ENCODE measurements at regions not wholly inside any gene's neighbourhood (a gene's known extent, or its start where the extent isn't known, plus 50 kb on each side); places are given as distances from the start of the nearest gene placed in this dataset.

DNA sequence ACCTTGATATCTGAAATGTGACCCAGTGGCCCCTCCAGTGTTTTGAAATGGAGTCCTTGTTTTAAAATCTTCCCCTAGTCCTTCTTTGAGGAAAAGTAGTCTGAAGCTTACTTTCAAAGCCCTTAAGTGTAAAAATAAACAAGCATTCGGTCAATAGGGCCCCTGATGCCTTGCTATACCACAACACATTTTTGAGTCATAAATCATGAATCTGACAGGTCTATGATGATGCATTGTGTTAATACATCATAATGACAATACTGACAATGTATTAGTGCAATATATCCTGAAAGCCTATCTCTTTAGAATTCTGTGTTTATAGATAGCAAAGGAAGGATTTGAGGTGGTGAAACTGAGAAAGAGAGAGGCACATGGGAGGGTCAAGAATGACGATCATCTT, 464.2 kb downstream of the MEIS1 start:
- Histone ChIP-seq H2AFZ (ENCODE audit: low read depth, low read length) (no peak overlapping the region), H3K79me2 (ENCODE audit: control insufficient read depth, insufficient read depth, low read length) (no peaks in the 10 kb centered on the region), H3K36me3 (ENCODE audit: control insufficient read depth in 2 of 2, extremely low read depth in 1 of 2, insufficient read depth in 2 of 2, low read length in 2 of 2) (no peaks in the 10 kb centered on the region), H3K4me3 (replicated peaks in 1 of 3; ENCODE audit: insufficient read depth in 1 of 3, low read depth in 1 of 3, low read length in 3 of 3) (no peak overlapping the region), H3K27ac (ENCODE audit: insufficient read depth, low read depth, low read length) (no peak overlapping the region), H3K4me1 (ENCODE audit: control insufficient read depth, extremely low read depth, insufficient read depth, low read length) (no peaks in the 10 kb centered on the region), H3K27me3 (ENCODE audit: control insufficient read depth in 2 of 2, insufficient read depth in 2 of 2, low read length in 2 of 2) (no peaks in the 10 kb centered on the region), H3K9me1 (replicated peaks; ENCODE audit: control insufficient read depth, extremely low read depth, insufficient read depth, low read length) (no peaks in the 10 kb centered on the region), H4K20me1 (replicated peaks; ENCODE audit: control insufficient read depth, extremely low read depth, insufficient read depth, low read length) (no peaks in the 10 kb centered on the region), H3K9ac (replicated peaks; ENCODE audit: extremely low read depth, insufficient read depth, low read length) (no peak overlapping the region), H3K9me3 (replicated peaks; ENCODE audit: control insufficient read depth, insufficient read depth, low read length) (no peaks in the 10 kb centered on the region), H3K4me2 (ENCODE audit: insufficient read depth, low read length) (no peak overlapping the region)
- BruUV-seq (replicated peaks) = no TSS peak
- ChIA-PET POLR2A (no interaction called here), CTCF (no interaction called here)
- TF ChIP-seq FOS (IDR thresholded peaks at IDR 0.05; ENCODE audit: borderline replicate concordance, insufficient read depth, low read length) (no peak), POLR2A (IDR thresholded peaks at IDR 0.05; ENCODE audit: low read depth, low read length) (no peak)
- TF ChIP-seq, protein P1, sequence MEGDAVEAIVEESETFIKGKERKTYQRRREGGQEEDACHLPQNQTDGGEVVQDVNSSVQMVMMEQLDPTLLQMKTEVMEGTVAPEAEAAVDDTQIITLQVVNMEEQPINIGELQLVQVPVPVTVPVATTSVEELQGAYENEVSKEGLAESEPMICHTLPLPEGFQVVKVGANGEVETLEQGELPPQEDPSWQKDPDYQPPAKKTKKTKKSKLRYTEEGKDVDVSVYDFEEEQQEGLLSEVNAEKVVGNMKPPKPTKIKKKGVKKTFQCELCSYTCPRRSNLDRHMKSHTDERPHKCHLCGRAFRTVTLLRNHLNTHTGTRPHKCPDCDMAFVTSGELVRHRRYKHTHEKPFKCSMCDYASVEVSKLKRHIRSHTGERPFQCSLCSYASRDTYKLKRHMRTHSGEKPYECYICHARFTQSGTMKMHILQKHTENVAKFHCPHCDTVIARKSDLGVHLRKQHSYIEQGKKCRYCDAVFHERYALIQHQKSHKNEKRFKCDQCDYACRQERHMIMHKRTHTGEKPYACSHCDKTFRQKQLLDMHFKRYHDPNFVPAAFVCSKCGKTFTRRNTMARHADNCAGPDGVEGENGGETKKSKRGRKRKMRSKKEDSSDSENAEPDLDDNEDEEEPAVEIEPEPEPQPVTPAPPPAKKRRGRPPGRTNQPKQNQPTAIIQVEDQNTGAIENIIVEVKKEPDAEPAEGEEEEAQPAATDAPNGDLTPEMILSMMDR (IDR thresholded peaks at IDR 0.05; ENCODE audit: extremely low read depth in 1 of 2, insufficient read depth in 1 of 2, low read depth in 1 of 2, low read length in 2 of 2) = no peak
- intact Hi-C loops (cut with micrococcal nuclease) = no loop called here
- dilution Hi-C loops (cut with MboI; ENCODE audit: extremely low pct_ligation_motif_present, low sequenced_read_pairs) = no loop called here
- DNase-seq (ENCODE audit: low read depth, low spot score) = no peak
- FAIRE-seq = no peak

DNA sequence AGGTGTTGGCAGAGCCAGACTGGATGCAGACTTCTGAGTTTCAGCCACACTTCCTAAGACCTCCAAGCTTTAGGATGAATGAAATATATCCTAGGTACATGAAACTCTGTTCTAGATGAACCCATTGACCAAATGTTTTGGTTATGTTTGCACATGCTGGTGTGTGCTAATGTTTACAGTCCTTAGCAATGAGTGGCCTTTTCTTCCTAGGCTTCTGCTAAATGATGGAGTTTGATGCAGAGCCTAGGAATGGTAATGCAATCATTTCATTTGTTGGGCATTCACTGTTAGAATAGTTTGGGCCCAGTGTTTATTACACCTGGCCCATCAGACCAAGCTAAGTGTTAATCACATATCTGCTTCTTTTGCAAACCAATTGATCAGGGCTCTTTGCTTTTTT, 464.7 kb downstream of the MEIS1 start:
- H3K4me2 ChIP-seq (ENCODE audit: insufficient read depth, low read length) = no peak overlapping the region
- FAIRE-seq = no peak
- H3K4me3 ChIP-seq (replicated peaks in 1 of 3; ENCODE audit: insufficient read depth in 1 of 3, low read depth in 1 of 3, low read length in 3 of 3) = no peak overlapping the region
- DNase-seq (ENCODE audit: low read depth, low spot score) = no peak
- POLR2A ChIA-PET = no interaction called here
- intact Hi-C loops (cut with micrococcal nuclease) (no loop called here), dilution Hi-C loops (cut with MboI; ENCODE audit: extremely low pct_ligation_motif_present, low sequenced_read_pairs) (no loop called here)
- H3K36me3 ChIP-seq (ENCODE audit: control insufficient read depth in 2 of 2, extremely low read depth in 1 of 2, insufficient read depth in 2 of 2, low read length in 2 of 2) = no peaks in the 10 kb centered on the region
- CTCF ChIA-PET = no interaction called here
- H3K9ac ChIP-seq (replicated peaks; ENCODE audit: extremely low read depth, insufficient read depth, low read length) = no peak overlapping the region
- H3K27me3 ChIP-seq (ENCODE audit: control insufficient read depth in 2 of 2, insufficient read depth in 2 of 2, low read length in 2 of 2) = no peaks in the 10 kb centered on the region
- H3K79me2 ChIP-seq (ENCODE audit: control insufficient read depth, insufficient read depth, low read length) = no peaks in the 10 kb centered on the region
- H3K9me1 ChIP-seq (replicated peaks; ENCODE audit: control insufficient read depth, extremely low read depth, insufficient read depth, low read length) = no peaks in the 10 kb centered on the region
- no peak for TF ChIP-seq FOS (IDR thresholded peaks at IDR 0.05; ENCODE audit: borderline replicate concordance, insufficient read depth, low read length)
- no peak for TF ChIP-seq POLR2A (IDR thresholded peaks at IDR 0.05; ENCODE audit: low read depth, low read length)
- TF ChIP-seq GATA2 (IDR thresholded peaks at IDR 0.05; ENCODE audit: insufficient read depth, insufficient read length, low read depth, low read length) = no peak
- TF ChIP-seq EZH2 (IDR thresholded peaks at IDR 0.05; ENCODE audit: borderline replicate concordance, low read depth, low read length, severe bottlenecking) = no peak
- TF ChIP-seq, protein P2, sequence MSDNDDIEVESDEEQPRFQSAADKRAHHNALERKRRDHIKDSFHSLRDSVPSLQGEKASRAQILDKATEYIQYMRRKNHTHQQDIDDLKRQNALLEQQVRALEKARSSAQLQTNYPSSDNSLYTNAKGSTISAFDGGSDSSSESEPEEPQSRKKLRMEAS (IDR thresholded peaks at IDR 0.05; ENCODE audit: insufficient read depth, insufficient read length) = no peak
- no peak for TF ChIP-seq POLR2AphosphoS5 (IDR thresholded peaks at IDR 0.05; ENCODE audit: insufficient read depth, low read depth, low read length)
- TF ChIP-seq, protein P1 (IDR thresholded peaks at IDR 0.05; ENCODE audit: extremely low read depth in 1 of 2, insufficient read depth in 1 of 2, low read depth in 1 of 2, low read length in 2 of 2) = no peak
- no peak for TF ChIP-seq JUN (IDR thresholded peaks at IDR 0.05; ENCODE audit: borderline replicate concordance, insufficient read depth, insufficient read length, low read depth)
- no peak for TF ChIP-seq MYC (IDR thresholded peaks at IDR 0.05; ENCODE audit: low read depth, low read length)
- H3K4me1 ChIP-seq (ENCODE audit: control insufficient read depth, extremely low read depth, insufficient read depth, low read length) = no peaks in the 10 kb centered on the region
- BruUV-seq (replicated peaks) = no TSS peak
- H4K20me1 ChIP-seq (replicated peaks; ENCODE audit: control insufficient read depth, extremely low read depth, insufficient read depth, low read length) = no peaks in the 10 kb centered on the region
- no peaks in the 10 kb centered on the region for H3K9me3 ChIP-seq (replicated peaks; ENCODE audit: control insufficient read depth, insufficient read depth, low read length)
- H2AFZ ChIP-seq (ENCODE audit: low read depth, low read length) = no peak overlapping the region
- no peak overlapping the region for H3K27ac ChIP-seq (ENCODE audit: insufficient read depth, low read depth, low read length)

Data from endothelial cell of umbilical vein (primary cell).